KOPT-K1 (cell line): ENCODE measurements at regions not wholly inside any gene's neighbourhood (a gene's known extent, or its start where the extent isn't known, plus 50 kb on each side); places are given as distances from the start of the nearest gene placed in this dataset.

Experiments used
- H3K27ac ChIP-seq: fragments of 200-600 bp; sonication (generic); 2 replicates; pipeline ENCODE4 v1.5.1; 2016; ENCODE audit warnings: antibody characterized with exemption, mild to moderate bottlenecking, low read depth, low read length; ENCODE audit not compliant: poor library complexity, severe bottlenecking
- H3K36me3 ChIP-seq: fragments of 200-600 bp; sonication (generic); 2 replicates; pipeline ENCODE4 v1.5.1; 2017; ENCODE audit warnings: antibody characterized with exemption, mild to moderate bottlenecking, low read length, moderate library complexity; ENCODE audit not compliant: insufficient read depth
- H3K9me3 ChIP-seq: fragments of 200-600 bp; sonication (generic); 2 replicates; pipeline ENCODE4 v1.5.1; 2017; ENCODE audit warnings: antibody characterized with exemption, low read length, mild to moderate bottlenecking; ENCODE audit not compliant: insufficient read depth, poor library complexity, severe bottlenecking

GRCh38 chr18:72470391-72470790, 73.8 kb downstream of the CBLN2 start:
- H3K9me3 ChIP-seq = no peaks in the 10 kb centered on the region
- no peak overlapping the region for H3K27ac ChIP-seq
- H3K36me3 ChIP-seq = no peaks in the 10 kb centered on the region

GRCh38 chr18:72468021-72468710, 76.0 kb downstream of the CBLN2 start:
- Histone ChIP-seq H3K9me3 (no peaks in the 10 kb centered on the region), H3K36me3 (no peaks in the 10 kb centered on the region), H3K27ac (no peak overlapping the region)

GRCh38 chr18:72460210-72460680, 83.9 kb downstream of the CBLN2 start:
- Histone ChIP-seq H3K9me3 (no peaks in the 10 kb centered on the region), H3K27ac (no peak overlapping the region), H3K36me3 (no peaks in the 10 kb centered on the region)

- no peaks in the 10 kb centered on the region for H3K36me3 ChIP-seq
Measured at GRCh38 chr18:72458271-72458670, 85.9 kb downstream of the CBLN2 start.

GRCh38 chr18:72456802-72457201, 87.3 kb downstream of the CBLN2 start:
- no peak overlapping the region for H3K27ac ChIP-seq
- no peaks in the 10 kb centered on the region for H3K9me3 ChIP-seq

More at GRCh38 chr18:72458271-72458670, 85.9 kb downstream of the CBLN2 start:
- H3K27ac ChIP-seq = no peak overlapping the region
- no peaks in the 10 kb centered on the region for H3K9me3 ChIP-seq

GRCh38 chr18:72452328-72452727, 91.8 kb downstream of the CBLN2 start:
- Histone ChIP-seq H3K36me3 (no peaks in the 10 kb centered on the region), H3K27ac (no peak overlapping the region), H3K9me3 (no peaks in the 10 kb centered on the region)

More at GRCh38 chr18:72456802-72457201, 87.3 kb downstream of the CBLN2 start:
- H3K36me3 ChIP-seq = no peaks in the 10 kb centered on the region

GRCh38 chr18:72444798-72445155, 99.4 kb downstream of the CBLN2 start:
- H3K36me3 ChIP-seq = no peaks in the 10 kb centered on the region
- H3K9me3 ChIP-seq = no peaks in the 10 kb centered on the region
- no peak overlapping the region for H3K27ac ChIP-seq

- H3K9me3 ChIP-seq = no peaks in the 10 kb centered on the region
- no peaks in the 10 kb centered on the region for H3K36me3 ChIP-seq
- H3K27ac ChIP-seq = no peak overlapping the region
Measured at GRCh38 chr18:72444111-72444797, 99.9 kb downstream of the CBLN2 start.

- Histone ChIP-seq H3K9me3 (no peaks in the 10 kb centered on the region), H3K36me3 (no peaks in the 10 kb centered on the region), H3K27ac (no peak overlapping the region)
Measured at GRCh38 chr18:72436401-72436800, 107.7 kb downstream of the CBLN2 start.

DNA sequence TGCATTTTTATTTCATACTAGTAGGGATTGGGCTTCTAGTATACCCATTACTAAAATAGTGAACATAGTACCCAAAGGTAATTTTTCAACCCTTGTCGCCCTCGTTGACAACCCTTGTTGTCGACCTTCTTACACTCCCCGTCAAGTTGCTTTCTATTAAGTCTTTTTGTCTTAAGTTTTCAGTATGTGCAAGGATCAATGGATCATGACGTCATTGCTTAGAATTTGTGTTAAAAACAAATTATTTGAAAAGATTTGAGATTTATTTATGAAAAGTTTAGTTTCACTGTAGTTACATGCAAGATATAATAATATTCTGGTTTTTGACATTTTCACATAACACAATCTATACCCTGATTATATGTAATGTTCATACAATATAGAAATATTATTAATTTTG, 110.4 kb downstream of the CBLN2 start:
- Histone ChIP-seq H3K36me3 (no peaks in the 10 kb centered on the region), H3K9me3 (no peaks in the 10 kb centered on the region), H3K27ac (no peak overlapping the region)

- H3K27ac ChIP-seq = no peak overlapping the region
- H3K36me3 ChIP-seq = no peaks in the 10 kb centered on the region
- H3K9me3 ChIP-seq = no peaks in the 10 kb centered on the region
Measured at GRCh38 chr18:72427721-72428120, 116.4 kb downstream of the CBLN2 start.

DNA sequence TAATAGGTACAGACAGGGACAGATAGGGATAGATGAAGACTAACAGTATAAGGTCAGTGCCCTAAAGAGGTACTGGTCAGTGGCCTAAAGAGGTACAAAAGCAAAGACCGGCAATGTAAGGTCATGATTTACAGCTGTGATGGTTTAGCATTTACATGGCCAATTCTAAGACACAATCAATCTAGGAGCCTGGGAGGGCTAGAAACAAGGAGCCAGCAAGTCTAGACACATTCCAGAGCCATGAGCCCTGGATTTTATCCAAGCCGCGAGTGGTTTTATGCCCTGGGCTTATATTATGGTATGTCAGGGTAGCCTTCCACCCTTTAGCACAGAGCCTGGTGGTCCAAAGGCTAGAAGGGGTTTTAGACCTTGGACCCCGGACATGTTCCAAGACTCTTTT, 124.2 kb downstream of the CBLN2 start:
- H3K9me3 ChIP-seq = no peaks in the 10 kb centered on the region
- no peaks in the 10 kb centered on the region for H3K36me3 ChIP-seq
- H3K27ac ChIP-seq = no peak overlapping the region

- H3K36me3 ChIP-seq = no peaks in the 10 kb centered on the region
- no peaks in the 10 kb centered on the region for H3K9me3 ChIP-seq
- no peak overlapping the region for H3K27ac ChIP-seq
Measured at GRCh38 chr18:72412927-72413326, 131.2 kb downstream of the CBLN2 start.

- no peak overlapping the region for H3K27ac ChIP-seq
- no peaks in the 10 kb centered on the region for H3K36me3 ChIP-seq
- no peaks in the 10 kb centered on the region for H3K9me3 ChIP-seq
Measured at GRCh38 chr18:72411261-72411660, 132.9 kb downstream of the CBLN2 start.

DNA sequence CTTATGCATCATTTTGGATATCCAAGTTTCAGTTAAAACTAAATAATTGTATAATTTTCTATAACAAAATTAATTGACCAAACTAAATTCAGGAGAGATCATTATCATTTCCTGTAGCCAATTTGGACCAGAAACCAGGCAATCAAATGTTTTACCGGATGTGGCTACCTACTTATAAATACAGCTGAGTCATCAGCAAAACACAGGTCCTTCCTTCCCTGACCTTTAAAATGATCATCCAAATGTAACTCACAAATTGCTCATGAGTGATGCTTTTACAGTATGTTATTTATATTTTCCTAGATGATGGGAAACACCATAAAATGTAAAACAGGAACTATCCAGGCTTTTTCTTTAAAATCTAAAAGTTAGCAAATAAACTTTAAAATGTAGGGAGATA, 133.7 kb downstream of the CBLN2 start:
- Histone ChIP-seq H3K27ac (no peak overlapping the region), H3K9me3 (no peaks in the 10 kb centered on the region), H3K36me3 (no peaks in the 10 kb centered on the region)

GRCh38 chr18:72409903-72410302, 134.2 kb downstream of the CBLN2 start:
- Histone ChIP-seq H3K36me3 (no peaks in the 10 kb centered on the region), H3K9me3 (no peaks in the 10 kb centered on the region), H3K27ac (no peak overlapping the region)
